CD4-positive, alpha-beta T cell (primary cell): ENCODE measurements at regions not wholly inside any gene's neighbourhood (a gene's known extent, or its start where the extent isn't known, plus 50 kb on each side); places are given as distances from the start of the nearest gene placed in this dataset.

Experiments
- ATAC-seq: fragments of 200-7000 bp; cut with Tn5 transposase; one replicate; pipeline ENCODE4 v1.10.0; 2022; ENCODE audit warnings: mild to moderate bottlenecking; ENCODE audit not compliant: poor library complexity
- CTCF ChIA-PET: fragments of 350-600 bp; sonication (Branson Sonifier 250); formaldehyde crosslinking; loops from one replicate; lab custom pipeline; 2021; ENCODE audit warnings: antibody characterized with exemption, inconsistent platforms; lab: Charles Lee
- POLR2A ChIA-PET: fragments of 350-600 bp; sonication (Branson Sonifier 250); formaldehyde crosslinking; loops from one replicate; lab custom pipeline; 2021; ENCODE audit warnings: antibody characterized with exemption, inconsistent platforms; lab: Charles Lee
- DNase-seq, 14 experiments: peaks; one replicate each; pipeline ENCODE4 v3.0.0-alpha.2; 2013 to 2020; ENCODE audit warnings: mixed read lengths in 2 of 14
- H3K27ac ChIP-seq, 2 donors: one replicate each; pipeline versions ENCODE4 v1.5.1 to v1.7.0; 2013; ENCODE audit warnings: low read length in 2 of 2, low read depth in 1 of 2, mild to moderate bottlenecking in 1 of 2
- H3K27me3 ChIP-seq, 2 experiments: 1 replicate in 1 of 2; 2 replicates in 1 of 2; pipeline versions ENCODE4 v1.6.1 to v1.7.0; 2013; ENCODE audit warnings: low read length in 2 of 2, control low read depth in 1 of 2, mild to moderate bottlenecking in 1 of 2, moderate library complexity in 1 of 2; ENCODE audit not compliant: insufficient read depth in 2 of 2, control insufficient read depth in 1 of 2
- H3K36me3 ChIP-seq: one replicate; pipeline ENCODE4 v1.6.1; 2013; ENCODE audit warnings: low read length, control low read depth; ENCODE audit not compliant: insufficient read depth
- H3K4me1 ChIP-seq: one replicate; pipeline ENCODE4 v1.6.1; 2013; ENCODE audit warnings: low read length, control low read depth; ENCODE audit not compliant: insufficient read depth
- H3K4me3 ChIP-seq: one replicate; pipeline ENCODE4 v1.5.1; 2013; ENCODE audit warnings: mild to moderate bottlenecking, low read length, moderate library complexity
- H3K9me3 ChIP-seq, 2 experiments: 1 replicate in 1 of 2; 2 replicates in 1 of 2; pipeline versions ENCODE4 v1.6.1 to v1.7.0; 2013; ENCODE audit warnings: low read length in 2 of 2, mild to moderate bottlenecking in 2 of 2, control low read depth in 1 of 2, moderate library complexity in 1 of 2; ENCODE audit not compliant: control insufficient read depth in 1 of 2, insufficient read depth in 1 of 2
- H3K27ac Mint-ChIP-seq: one replicate; pipeline ENCODE4 v1.8.0; 2020; ENCODE audit warnings: mixed read lengths
- H3K27me3 Mint-ChIP-seq: one replicate; pipeline ENCODE4 v1.8.0; 2021; ENCODE audit warnings: mixed read lengths
- H3K36me3 Mint-ChIP-seq: one replicate; pipeline ENCODE4 v1.8.0; 2021; ENCODE audit warnings: low read depth, mixed read lengths
- H3K4me1 Mint-ChIP-seq: one replicate; pipeline ENCODE4 v1.8.0; 2021; ENCODE audit warnings: low read depth, mixed read lengths
- H3K4me3 Mint-ChIP-seq: one replicate; pipeline ENCODE4 v1.8.0; 2020; ENCODE audit warnings: mild to moderate bottlenecking, mixed read lengths
- H3K9me3 Mint-ChIP-seq: one replicate; pipeline ENCODE4 v1.8.0; 2020; ENCODE audit warnings: mixed read lengths
- CTCF ChIP-seq: fragments of 200-600 bp; IDR thresholded peaks from one replicate; pipeline ENCODE4 v1.8.0; 2022; ENCODE audit warnings: antibody characterized with exemption, mild to moderate bottlenecking
- intact Hi-C, 2 experiments: fragments of 100-400 bp; cut with DNase I in 1 of 2; cut with micrococcal nuclease in 1 of 2; formaldehyde crosslinking; loops; one replicate each; pipeline versions ENCODE4 v1.15.1 to v1.9.0; 2023 to 2025; cut with DNase I, micrococcal nuclease

- Mint-ChIP-seq H3K27me3 (no peaks in the 10 kb centered on the region), H3K27ac (no peak overlapping the region), H3K4me1 (no peaks in the 10 kb centered on the region), H3K4me3 (no peak overlapping the region), H3K36me3 (no peaks in the 10 kb centered on the region), H3K9me3 (no peaks in the 10 kb centered on the region)
- ChIA-PET POLR2A (no interaction called here), CTCF (no interaction called here)
- H3K9me3 ChIP-seq, result no peaks in the 10 kb centered on the region
- ATAC-seq, result no peak
- no peaks in the 10 kb centered on the region for H3K4me1 ChIP-seq
- H3K27ac ChIP-seq, result no peak overlapping the region
- peak in 1 of 14 experiments; percentile 6 for DNase-seq
- TF ChIP-seq CTCF, result no peak
- H3K4me3 ChIP-seq, result no peak overlapping the region
- intact Hi-C loops, result no loop called here
- no peaks in the 10 kb centered on the region for H3K27me3 ChIP-seq
- no peaks in the 10 kb centered on the region for H3K36me3 ChIP-seq
Measured at GRCh38 chr11:105219670-105220069, 80.1 kb upstream of the CARD18 start.

DNA sequence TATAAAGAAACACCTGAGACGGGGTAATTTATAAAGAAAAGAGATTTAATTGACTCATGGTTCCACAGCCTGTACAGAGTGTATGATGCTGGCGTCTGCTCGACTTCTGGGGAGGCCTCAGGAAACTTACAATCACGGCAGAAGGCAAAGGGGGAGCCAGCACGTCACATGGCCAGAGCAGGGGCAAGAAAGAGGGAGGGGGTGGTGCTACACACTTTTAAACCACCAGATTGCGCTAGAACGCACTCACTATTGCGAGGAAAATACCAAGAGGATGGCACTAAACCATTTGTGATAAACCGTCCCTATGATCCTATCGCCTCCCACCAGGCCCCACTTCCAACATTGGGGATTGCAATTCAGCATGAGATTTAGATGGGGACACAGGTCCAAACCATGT, 79.7 kb upstream of the CARD18 start:
- H3K9me3 Mint-ChIP-seq, result no peaks in the 10 kb centered on the region
- intact Hi-C loops, result no loop called here
- no peaks in the 10 kb centered on the region for H3K36me3 Mint-ChIP-seq
- no peak overlapping the region for H3K4me3 Mint-ChIP-seq
- Histone ChIP-seq H3K36me3 (no peaks in the 10 kb centered on the region), H3K4me3 (no peak overlapping the region), H3K9me3 (no peaks in the 10 kb centered on the region), H3K4me1 (no peaks in the 10 kb centered on the region), H3K27ac (no peak overlapping the region), H3K27me3 (no peaks in the 10 kb centered on the region)
- no peak overlapping the region for H3K27ac Mint-ChIP-seq
- no peaks in the 10 kb centered on the region for H3K27me3 Mint-ChIP-seq
- ChIA-PET CTCF (no interaction called here), POLR2A (no interaction called here)
- H3K4me1 Mint-ChIP-seq, result no peaks in the 10 kb centered on the region
- no peak for DNase-seq
- no peak for ATAC-seq
- TF ChIP-seq CTCF, result no peak

DNA sequence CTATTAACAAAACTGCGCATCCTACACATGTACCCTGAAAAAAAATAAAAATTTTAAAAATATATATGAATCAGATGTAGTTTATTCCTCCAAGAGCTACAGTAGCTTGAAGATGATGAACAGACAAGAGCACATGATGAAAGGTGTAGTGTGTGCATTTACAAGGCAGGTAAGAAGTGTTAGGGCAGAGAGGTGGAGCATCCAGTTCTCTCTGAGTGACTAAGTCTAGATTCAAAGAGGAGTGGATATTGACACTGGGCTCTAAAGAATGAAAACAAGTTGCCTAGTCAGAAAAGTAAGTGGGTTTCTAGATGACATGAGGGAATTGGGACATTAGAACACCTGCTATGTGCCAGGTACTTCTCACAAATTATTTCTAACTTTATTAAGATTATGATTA, 76.0 kb upstream of the CARD18 start:
- DNase-seq (no peak), ATAC-seq (no peak)
- no peak overlapping the region for H3K4me3 Mint-ChIP-seq
- no peaks in the 10 kb centered on the region for H3K36me3 Mint-ChIP-seq
- ChIA-PET CTCF (no interaction called here), POLR2A (no interaction called here)
- TF ChIP-seq CTCF, result no peak
- no peak overlapping the region for H3K27ac ChIP-seq
- no peaks in the 10 kb centered on the region for H3K27me3 ChIP-seq
- H3K4me1 ChIP-seq, result no peaks in the 10 kb centered on the region
- H3K9me3 Mint-ChIP-seq, result no peaks in the 10 kb centered on the region
- H3K27me3 Mint-ChIP-seq, result peaks cover 3% of the 10 kb centered on the region
- no peaks in the 10 kb centered on the region for H3K36me3 ChIP-seq
- intact Hi-C loops, result no loop called here
- H3K4me1 Mint-ChIP-seq, result no peaks in the 10 kb centered on the region
- no peak overlapping the region for H3K27ac Mint-ChIP-seq
- H3K4me3 ChIP-seq, result no peak overlapping the region
- no peaks in the 10 kb centered on the region for H3K9me3 ChIP-seq
